Endothelial cell (in vitro differentiated cells): ENCODE measurements at regions not wholly inside any gene's neighbourhood (a gene's known extent, or its start where the extent isn't known, plus 50 kb on each side); places are given as distances from the start of the nearest gene placed in this dataset.

ENCODE experiments used
- DNase-seq: peaks from one replicate; pipeline ENCODE4 v3.0.0; 2021; ENCODE audit warnings: low spot score
- H3K27ac Mint-ChIP-seq: one replicate; pipeline ENCODE4 v1.8.0; 2021; ENCODE audit warnings: mixed read lengths, inconsistent platforms; ENCODE audit not compliant: unreplicated experiment
- H3K27me3 Mint-ChIP-seq: one replicate; pipeline ENCODE4 v1.8.0; 2021; ENCODE audit warnings: mild to moderate bottlenecking, moderate library complexity, mixed read lengths, inconsistent platforms; ENCODE audit not compliant: unreplicated experiment
- H3K36me3 Mint-ChIP-seq: one replicate; pipeline ENCODE4 v1.8.0; 2021; ENCODE audit warnings: mild to moderate bottlenecking, low read depth, mixed read lengths, inconsistent platforms; ENCODE audit not compliant: unreplicated experiment
- H3K4me1 Mint-ChIP-seq: one replicate; pipeline ENCODE4 v1.8.0; 2021; ENCODE audit warnings: mild to moderate bottlenecking, mixed read lengths, inconsistent platforms; ENCODE audit not compliant: unreplicated experiment
- H3K4me3 Mint-ChIP-seq: one replicate; pipeline ENCODE4 v1.8.0; 2021; ENCODE audit warnings: mild to moderate bottlenecking, mixed read lengths, inconsistent platforms; ENCODE audit not compliant: unreplicated experiment
- H3K9me3 Mint-ChIP-seq: one replicate; pipeline ENCODE4 v1.8.0; 2021; ENCODE audit warnings: mixed read lengths, inconsistent platforms; ENCODE audit not compliant: unreplicated experiment
- TF ChIP-seq, protein P1 (sequence below): fragments of 200-600 bp; sonication (generic); IDR thresholded peaks from one replicate; pipeline ENCODE4 v1.5.0; 2021; ENCODE audit warnings: antibody characterized with exemption; ENCODE audit not compliant: unreplicated experiment

DNA sequence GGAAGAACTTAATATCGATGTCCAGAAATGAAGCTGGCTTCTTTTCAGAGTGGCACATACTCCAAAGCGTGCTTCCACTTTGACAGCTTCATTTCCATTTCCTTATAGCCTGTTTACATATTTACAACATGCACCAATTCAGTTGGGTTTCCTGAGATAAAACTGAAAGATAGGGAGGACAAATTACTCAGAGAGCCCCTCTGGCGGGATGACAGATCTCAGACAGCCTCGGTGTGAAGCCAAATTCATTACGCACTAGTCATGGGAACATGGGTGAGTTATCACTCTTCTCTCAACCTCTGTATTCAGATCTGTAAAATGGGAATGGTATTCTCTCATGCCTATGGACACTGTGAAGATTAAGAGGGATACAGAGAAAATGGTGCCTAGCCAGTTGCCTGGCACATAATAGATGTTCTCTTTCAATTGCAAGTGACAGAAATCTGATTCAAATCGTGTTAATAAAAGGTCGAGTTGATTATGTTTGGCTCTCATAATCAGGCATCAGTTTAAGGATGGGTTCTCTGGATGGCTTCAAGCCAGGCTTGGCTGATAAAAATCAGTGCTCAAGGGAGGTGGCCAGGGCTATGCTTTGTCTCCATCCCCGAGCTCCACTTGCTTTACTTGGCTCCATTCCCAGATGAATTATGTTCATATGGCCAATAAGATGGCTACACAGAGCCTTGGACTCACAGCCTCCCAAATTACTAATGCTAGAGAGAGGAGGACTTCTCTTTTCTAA is 132.2 kb upstream of the C1QTNF7 start:
- H3K36me3 Mint-ChIP-seq = no peaks in the 10 kb centered on the region
- DNase-seq = no peak
- H3K4me3 Mint-ChIP-seq = no peak overlapping the region
- no peaks in the 10 kb centered on the region for H3K27me3 Mint-ChIP-seq
- TF ChIP-seq, protein P1, sequence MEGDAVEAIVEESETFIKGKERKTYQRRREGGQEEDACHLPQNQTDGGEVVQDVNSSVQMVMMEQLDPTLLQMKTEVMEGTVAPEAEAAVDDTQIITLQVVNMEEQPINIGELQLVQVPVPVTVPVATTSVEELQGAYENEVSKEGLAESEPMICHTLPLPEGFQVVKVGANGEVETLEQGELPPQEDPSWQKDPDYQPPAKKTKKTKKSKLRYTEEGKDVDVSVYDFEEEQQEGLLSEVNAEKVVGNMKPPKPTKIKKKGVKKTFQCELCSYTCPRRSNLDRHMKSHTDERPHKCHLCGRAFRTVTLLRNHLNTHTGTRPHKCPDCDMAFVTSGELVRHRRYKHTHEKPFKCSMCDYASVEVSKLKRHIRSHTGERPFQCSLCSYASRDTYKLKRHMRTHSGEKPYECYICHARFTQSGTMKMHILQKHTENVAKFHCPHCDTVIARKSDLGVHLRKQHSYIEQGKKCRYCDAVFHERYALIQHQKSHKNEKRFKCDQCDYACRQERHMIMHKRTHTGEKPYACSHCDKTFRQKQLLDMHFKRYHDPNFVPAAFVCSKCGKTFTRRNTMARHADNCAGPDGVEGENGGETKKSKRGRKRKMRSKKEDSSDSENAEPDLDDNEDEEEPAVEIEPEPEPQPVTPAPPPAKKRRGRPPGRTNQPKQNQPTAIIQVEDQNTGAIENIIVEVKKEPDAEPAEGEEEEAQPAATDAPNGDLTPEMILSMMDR = no peak
- no peaks in the 10 kb centered on the region for H3K9me3 Mint-ChIP-seq
- H3K4me1 Mint-ChIP-seq = no peaks in the 10 kb centered on the region
- H3K27ac Mint-ChIP-seq = no peak overlapping the region

DNA sequence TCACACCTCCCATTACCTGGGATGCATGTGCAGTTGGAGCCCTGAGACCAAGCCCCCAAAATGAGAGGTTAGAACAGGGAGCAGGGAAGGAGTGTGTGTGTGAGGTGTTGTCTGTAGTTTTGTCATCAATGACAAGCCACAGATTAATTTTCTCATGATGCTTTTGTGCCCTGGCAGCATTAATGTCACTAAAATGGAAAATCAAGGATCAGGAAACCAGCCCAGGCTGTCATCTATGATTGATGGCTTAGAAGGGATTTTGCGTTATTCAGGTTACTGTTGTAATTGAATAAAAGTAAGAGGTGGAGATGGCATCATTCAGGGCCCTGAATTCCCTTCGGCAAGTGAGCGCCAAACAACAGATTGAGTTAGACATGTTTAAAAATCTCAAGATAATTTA is 130.5 kb upstream of the C1QTNF7 start:
- TF ChIP-seq, protein P1 = no peak
- no peak for DNase-seq
- no peaks in the 10 kb centered on the region for H3K9me3 Mint-ChIP-seq
- H3K27me3 Mint-ChIP-seq = no peaks in the 10 kb centered on the region
- H3K4me3 Mint-ChIP-seq = no peak overlapping the region
- no peak overlapping the region for H3K27ac Mint-ChIP-seq
- H3K4me1 Mint-ChIP-seq = no peaks in the 10 kb centered on the region
- H3K36me3 Mint-ChIP-seq = no peaks in the 10 kb centered on the region

GRCh38 chr4:15299627-15300026 is 128.2 kb upstream of the C1QTNF7 start:
- no peak overlapping the region for H3K27ac Mint-ChIP-seq
- TF ChIP-seq, protein P1 = no peak
- no peak for DNase-seq
- no peaks in the 10 kb centered on the region for H3K9me3 Mint-ChIP-seq
- H3K4me1 Mint-ChIP-seq = peaks cover 13% of the 10 kb centered on the region
- H3K27me3 Mint-ChIP-seq = peaks cover 4% of the 10 kb centered on the region
- H3K36me3 Mint-ChIP-seq = no peaks in the 10 kb centered on the region
- H3K4me3 Mint-ChIP-seq = no peak overlapping the region

DNA sequence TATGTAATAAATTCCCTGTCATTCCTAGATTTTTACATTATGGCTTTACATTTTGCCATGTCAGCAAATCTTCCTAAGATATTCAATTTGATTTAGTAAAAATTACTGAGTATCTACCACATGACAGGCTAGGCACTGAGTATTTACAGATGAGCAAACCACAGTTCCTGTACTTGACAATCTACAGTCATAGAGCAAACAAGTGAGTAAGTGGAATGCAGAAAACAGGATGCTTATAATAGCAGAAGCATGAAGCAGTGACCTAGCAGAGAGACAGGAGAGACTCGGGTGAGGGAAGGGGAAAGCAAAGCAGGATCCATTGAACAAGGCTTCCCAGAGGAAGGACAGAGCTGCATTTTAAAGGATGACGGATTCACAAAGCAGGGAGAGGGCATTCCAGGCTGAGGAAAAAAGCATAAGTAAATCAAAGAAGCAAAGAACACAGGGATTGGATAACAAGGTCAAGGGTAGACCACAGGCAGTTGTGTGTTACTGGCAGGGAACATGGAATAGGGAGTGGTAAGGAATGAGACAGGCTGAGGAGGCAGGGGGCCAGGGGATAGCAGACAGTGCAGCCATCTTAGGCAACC is 124.7 kb upstream of the C1QTNF7 start:
- H3K4me1 Mint-ChIP-seq = peaks cover 13% of the 10 kb centered on the region
- H3K9me3 Mint-ChIP-seq = no peaks in the 10 kb centered on the region
- TF ChIP-seq, protein P1 = no peak
- no peak overlapping the region for H3K4me3 Mint-ChIP-seq
- H3K27me3 Mint-ChIP-seq = peaks cover 4% of the 10 kb centered on the region
- no peaks in the 10 kb centered on the region for H3K36me3 Mint-ChIP-seq
- no peak for DNase-seq
- peak overlapping the region; percentile 26 for H3K27ac Mint-ChIP-seq

DNA sequence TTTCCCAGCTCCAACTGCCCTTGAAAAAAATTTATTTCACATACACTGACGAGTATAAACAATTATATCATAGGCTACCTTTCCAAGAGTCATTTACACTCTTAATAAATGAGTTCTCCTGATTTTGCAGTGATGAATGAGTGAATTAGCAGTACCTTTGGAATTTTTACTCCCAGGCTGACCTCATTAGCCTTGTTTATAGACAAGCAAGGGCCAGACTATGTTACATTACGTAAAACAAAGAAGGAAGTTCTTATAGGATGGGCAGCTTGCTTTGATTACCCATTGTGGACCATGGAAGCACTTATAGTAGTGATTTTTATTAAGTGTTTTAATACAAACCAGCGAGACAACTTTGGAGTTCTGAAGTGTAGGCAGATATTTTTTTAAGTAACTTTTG is 112.9 kb upstream of the C1QTNF7 start:
- Mint-ChIP-seq H3K27me3 (no peaks in the 10 kb centered on the region), H3K36me3 (no peaks in the 10 kb centered on the region), H3K9me3 (peaks cover 4% of the 10 kb centered on the region), H3K27ac (no peak overlapping the region), H3K4me3 (no peak overlapping the region), H3K4me1 (peaks cover 3% of the 10 kb centered on the region)
- no peak for DNase-seq
- TF ChIP-seq, protein P1 = no peak
